ENCODE measurements at regions not wholly inside any gene's neighbourhood (a gene's known extent, or its start where the extent isn't known, plus 50 kb on each side); places are given as distances from the start of the nearest gene placed in this dataset.

- in situ Hi-C loops (cut with HindIII; ENCODE audit: low sequenced_read_pairs): no loop called here
- no peak for DNase-seq (ENCODE audit: low read depth)
- H3K4me3 ChIP-seq (ENCODE audit: low read depth, low read length): no peak overlapping the region
- TF ChIP-seq CTCF (IDR thresholded peaks at IDR 0.05; ENCODE audit: low read depth, low read length, missing control alignments): no peak
Observed at GRCh38 chr11:24226606-24227005, 270.2 kb upstream of the LUZP2 start.

- in situ Hi-C loops (cut with HindIII; ENCODE audit: low sequenced_read_pairs): no loop called here
- no peak for TF ChIP-seq CTCF (IDR thresholded peaks at IDR 0.05; ENCODE audit: low read depth, low read length, missing control alignments)
- DNase-seq (ENCODE audit: low read depth): no peak
- no peak overlapping the region for H3K4me3 ChIP-seq (ENCODE audit: low read depth, low read length)
Observed at GRCh38 chr11:24233041-24233440, 263.8 kb upstream of the LUZP2 start.

GRCh38 chr11:24234822-24235508 is 261.9 kb upstream of the LUZP2 start:
- TF ChIP-seq CTCF (IDR thresholded peaks at IDR 0.05; ENCODE audit: low read depth, low read length, missing control alignments): no peak
- DNase-seq (ENCODE audit: low read depth): no peak
- H3K4me3 ChIP-seq (ENCODE audit: low read depth, low read length): no peak overlapping the region
- in situ Hi-C loops (cut with HindIII; ENCODE audit: low sequenced_read_pairs): no loop called here

GRCh38 chr11:24238771-24239645 is 257.8 kb upstream of the LUZP2 start:
- peak; percentile 66 for DNase-seq (ENCODE audit: low read depth)
- in situ Hi-C loops (cut with HindIII; ENCODE audit: low sequenced_read_pairs): no loop called here
- no peak for TF ChIP-seq CTCF (IDR thresholded peaks at IDR 0.05; ENCODE audit: low read depth, low read length, missing control alignments)
- H3K4me3 ChIP-seq (ENCODE audit: low read depth, low read length): no peak overlapping the region

- TF ChIP-seq CTCF (IDR thresholded peaks at IDR 0.05; ENCODE audit: low read depth, low read length, missing control alignments): no peak
- no peak for DNase-seq (ENCODE audit: low read depth)
- in situ Hi-C loops (cut with HindIII; ENCODE audit: low sequenced_read_pairs): no loop called here
- H3K4me3 ChIP-seq (ENCODE audit: low read depth, low read length): no peak overlapping the region
Observed at GRCh38 chr11:24239930-24240329, 256.9 kb upstream of the LUZP2 start.

GRCh38 chr11:24240496-24241175 is 256.2 kb upstream of the LUZP2 start:
- H3K4me3 ChIP-seq (ENCODE audit: low read depth, low read length): no peak overlapping the region
- no peak for TF ChIP-seq CTCF (IDR thresholded peaks at IDR 0.05; ENCODE audit: low read depth, low read length, missing control alignments)
- no peak for DNase-seq (ENCODE audit: low read depth)
- in situ Hi-C loops (cut with HindIII; ENCODE audit: low sequenced_read_pairs): no loop called here
